ENCODE measurements at regions not wholly inside any gene's neighbourhood (a gene's known extent, or its start where the extent isn't known, plus 50 kb on each side); places are given as distances from the start of the nearest gene placed in this dataset.

DNA sequence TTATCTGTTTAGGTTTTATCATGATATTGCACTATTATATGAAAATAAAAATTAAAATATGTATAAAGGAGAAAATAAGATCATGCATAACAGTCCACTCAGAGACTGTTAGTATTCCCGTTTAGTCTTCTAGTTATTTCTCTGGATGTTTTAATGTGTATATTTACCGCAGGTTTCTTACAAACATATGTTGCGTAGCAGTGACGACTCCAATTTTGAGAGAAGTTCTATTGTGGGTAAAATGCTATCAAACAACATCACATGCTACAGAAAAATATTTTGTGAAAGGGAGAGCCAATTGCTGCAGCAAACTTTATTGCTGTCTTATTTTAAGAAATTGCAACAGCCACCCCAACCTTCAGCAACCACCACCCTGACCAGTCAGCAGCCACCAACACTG, 72.4 kb upstream of the NXT1 start:
- DNase-seq = no peak

- DNase-seq = no peak
These were observed 73.3 kb upstream of the NXT1 start for GRCh38 chr20:23277316-23277715.

- DNase-seq = no peak
These were observed 76.8 kb upstream of the NXT1 start for GRCh38 chr20:23273776-23274175.

GRCh38 chr20:23272176-23273029, 78.2 kb upstream of the NXT1 start:
- no peak for DNase-seq

GRCh38 chr20:23270382-23270911, 80.1 kb upstream of the NXT1 start:
- no peak for DNase-seq

GRCh38 chr20:23269954-23270353, 80.6 kb upstream of the NXT1 start:
- no peak for DNase-seq

DNA sequence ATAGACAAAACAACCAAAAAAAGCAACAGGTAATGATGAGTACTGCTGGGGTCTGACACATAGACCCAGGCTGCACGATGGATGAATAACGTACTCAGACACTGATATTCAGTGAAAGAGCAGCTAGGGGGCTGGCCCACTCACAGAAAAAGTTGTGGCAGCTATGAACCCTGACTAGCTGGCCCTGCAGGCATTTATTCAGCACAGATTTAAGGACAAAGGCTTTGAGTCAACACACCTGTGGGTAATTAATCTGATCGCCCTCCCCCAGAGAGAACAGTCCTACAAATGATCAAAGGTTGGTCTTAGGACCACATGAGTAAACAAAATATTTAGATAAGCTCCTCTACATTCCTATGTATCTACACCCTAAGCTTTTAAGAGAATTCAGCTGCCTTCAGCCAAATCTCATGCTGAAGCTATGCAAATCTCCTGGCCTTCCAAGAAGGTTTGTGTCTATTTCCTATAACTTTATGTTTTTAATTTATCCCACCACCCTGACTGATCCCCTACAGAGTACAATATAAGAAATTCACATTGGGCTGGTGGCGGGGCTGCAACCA, 81.7 kb upstream of the NXT1 start:
- no peak for DNase-seq

- DNase-seq = no peak
These were observed 82.7 kb upstream of the NXT1 start for GRCh38 chr20:23267909-23268308.

- no peak for DNase-seq
These were observed 83.8 kb upstream of the NXT1 start for GRCh38 chr20:23266530-23267398.

DNA sequence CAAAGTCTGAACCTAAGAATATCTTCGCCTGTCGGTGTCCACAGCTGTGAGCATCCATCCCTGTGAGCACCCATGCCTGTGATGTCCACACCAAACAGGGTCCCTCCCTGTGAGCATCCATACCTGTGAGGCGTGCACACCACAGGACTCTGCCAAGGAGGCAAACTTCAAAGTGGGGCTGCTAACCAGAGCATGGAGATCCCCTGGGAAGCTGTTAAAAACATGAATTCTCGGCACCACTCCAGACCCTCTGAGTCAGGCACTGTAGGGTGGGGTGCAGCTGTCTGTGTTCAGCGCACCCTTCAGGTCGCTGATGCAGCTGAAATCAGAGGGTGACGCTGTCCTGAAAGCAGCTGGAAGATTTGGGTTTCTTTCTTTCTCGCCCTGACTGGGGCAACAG, 85.4 kb upstream of the NXT1 start:
- no peak for DNase-seq

GRCh38 chr20:23264545-23264944, 86.0 kb upstream of the NXT1 start:
- DNase-seq = no peak

- DNase-seq = no peak
These were observed 90.3 kb upstream of the NXT1 start for GRCh38 chr20:23260181-23260840.

GRCh38 chr20:23258747-23259121, 91.9 kb upstream of the NXT1 start:
- DNase-seq = no peak

DNA sequence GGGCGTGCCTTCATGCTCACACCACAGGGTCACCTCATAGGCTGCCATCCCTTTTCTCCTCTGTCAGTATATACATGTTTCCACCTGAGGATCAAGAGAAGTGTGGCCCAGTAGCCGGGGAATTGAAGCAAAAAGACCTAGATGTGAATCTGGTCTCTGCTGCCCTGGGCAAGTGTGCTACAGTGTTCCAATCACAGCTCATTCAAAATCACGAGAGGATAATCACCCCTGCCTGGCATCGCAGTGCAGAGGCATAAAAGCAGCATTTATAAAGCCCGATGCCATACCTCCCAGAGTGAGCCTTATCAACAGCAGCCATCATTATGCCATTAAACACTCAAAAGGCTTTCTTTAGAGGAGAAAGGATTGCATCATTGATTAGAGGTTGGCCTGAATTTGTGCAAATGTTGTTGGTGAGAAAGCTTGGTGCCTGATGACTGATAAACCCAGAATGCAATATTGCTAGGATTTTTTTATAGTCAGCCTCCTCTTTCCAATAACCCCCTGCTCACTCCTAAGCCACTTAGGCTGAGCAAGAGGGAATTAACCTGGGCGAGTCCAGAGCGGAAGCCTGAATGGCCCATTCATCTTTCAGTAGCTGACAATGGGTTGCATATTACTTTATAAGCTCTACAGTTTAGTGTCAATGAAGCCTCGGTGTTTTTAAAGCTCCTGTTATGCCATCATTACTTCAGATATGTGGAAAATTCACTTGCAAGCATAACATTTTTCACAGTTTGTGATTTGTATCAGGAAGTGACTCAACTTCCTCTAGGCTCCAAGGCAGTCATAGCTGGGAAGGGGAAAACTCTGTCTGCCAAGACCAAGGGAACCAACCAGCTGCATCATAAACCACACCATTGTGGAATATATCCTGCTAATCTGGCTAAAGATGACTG, 92.5 kb upstream of the NXT1 start:
- DNase-seq = no peak

- no peak for DNase-seq
These were observed 93.4 kb upstream of the NXT1 start for GRCh38 chr20:23257106-23257761.

DNA sequence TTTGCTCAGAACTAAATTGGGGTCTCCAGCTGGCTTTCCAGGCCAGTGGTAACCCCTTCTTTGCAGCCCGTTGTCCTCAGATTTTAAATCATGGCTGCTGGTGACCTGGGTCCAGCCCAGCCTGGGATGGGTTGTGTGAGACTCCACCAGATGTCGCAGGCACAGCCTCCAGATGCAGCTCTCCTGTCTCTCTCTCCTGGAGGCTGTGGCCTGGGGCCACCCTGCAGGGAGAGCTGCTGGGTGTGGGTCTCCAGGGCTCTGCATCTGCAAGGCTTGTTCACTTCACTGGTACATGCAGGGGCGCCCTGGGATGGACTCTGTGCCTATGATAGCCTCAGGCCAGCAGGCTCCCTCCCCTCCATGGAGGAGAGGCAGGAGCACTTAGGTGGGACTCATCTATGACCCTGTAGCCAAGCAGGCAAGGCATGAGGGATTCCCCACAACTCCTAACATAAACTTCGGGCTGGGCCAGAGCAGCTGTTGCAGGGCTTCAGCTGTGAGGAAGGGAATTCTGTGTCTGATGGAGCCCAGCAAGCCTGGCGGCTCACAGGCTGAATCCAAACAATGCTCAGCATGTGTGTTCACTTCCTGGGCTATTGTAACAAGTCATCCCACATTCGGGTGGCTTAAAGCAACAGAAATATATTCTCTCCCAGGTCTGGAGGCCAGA, 94.7 kb upstream of the NXT1 start:
- DNase-seq = no peak

GRCh38 chr20:23255106-23255505, 95.5 kb upstream of the NXT1 start:
- DNase-seq = no peak

- no peak for DNase-seq
These were observed 96.1 kb upstream of the NXT1 start for GRCh38 chr20:23254505-23254904.

GRCh38 chr20:23254034-23254433, 96.6 kb upstream of the NXT1 start:
- no peak for DNase-seq

DNA sequence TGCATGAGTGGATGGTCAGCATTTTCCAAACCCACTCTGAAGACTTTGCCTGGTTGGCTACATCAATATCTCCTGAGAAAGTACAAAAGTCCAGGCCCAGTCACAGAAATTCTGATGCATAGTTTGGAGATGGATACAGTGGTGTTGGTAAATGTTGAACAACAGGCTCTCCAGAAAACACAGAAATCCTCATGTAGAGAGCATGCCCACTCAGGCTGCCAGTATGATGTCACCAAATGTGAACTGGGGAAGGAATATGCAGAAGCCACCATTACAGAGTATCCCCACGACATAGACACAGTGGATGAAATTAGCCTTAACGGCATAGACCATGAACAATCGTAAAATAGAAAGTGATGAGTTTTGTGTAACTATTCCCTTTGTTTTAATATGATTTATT, 97.1 kb upstream of the NXT1 start:
- no peak for DNase-seq

GRCh38 chr20:23251779-23252178, 98.8 kb upstream of the NXT1 start:
- no peak for DNase-seq
